SK-N-SH (cell line): ENCODE measurements at regions not wholly inside any gene's neighbourhood (a gene's known extent, or its start where the extent isn't known, plus 50 kb on each side); places are given as distances from the start of the nearest gene placed in this dataset.

Source experiments
- GABPA ChIP-seq: IDR thresholded peaks from 2 replicates; pipeline ENCODE4 v1.4.0; 2012; ENCODE audit warnings: low read depth, mild to moderate bottlenecking
- POLR2AphosphoS5 ChIP-seq: IDR thresholded peaks from 2 replicates; pipeline ENCODE4 v1.6.1; 2012; ENCODE audit warnings: low read depth, low read length
- SMC3 ChIP-seq: IDR thresholded peaks from 2 replicates; pipeline ENCODE4 v1.6.1; 2012; ENCODE audit warnings: low read depth, low read length, improper control_type of control experiment
- TF ChIP-seq, protein P1 (sequence below): IDR thresholded peaks from 2 replicates; pipeline ENCODE4 v1.4.0; 2012; ENCODE audit warnings: low read depth

DNA sequence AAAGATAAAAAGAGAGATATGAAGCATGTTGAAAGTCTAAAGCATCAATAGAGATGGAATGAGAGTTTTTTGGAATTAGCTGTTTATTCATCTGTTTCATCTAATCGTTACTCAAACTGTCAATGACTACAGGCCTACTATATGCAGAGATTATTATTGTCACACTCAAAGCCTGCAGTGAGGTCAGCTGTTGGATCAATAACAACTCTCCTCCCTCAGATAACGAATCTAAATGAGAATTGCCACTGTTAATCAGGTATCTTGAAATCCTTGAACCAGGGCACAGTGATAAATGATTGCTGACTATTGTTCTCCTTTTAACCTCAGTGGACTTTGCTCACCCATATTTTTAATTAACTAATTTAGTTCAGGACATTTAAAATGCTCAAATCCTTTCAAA, 192.3 kb upstream of the SGO1 start:
- TF ChIP-seq POLR2AphosphoS5 (no peak), GABPA (no peak), SMC3 (no peak)
- TF ChIP-seq, protein P1, sequence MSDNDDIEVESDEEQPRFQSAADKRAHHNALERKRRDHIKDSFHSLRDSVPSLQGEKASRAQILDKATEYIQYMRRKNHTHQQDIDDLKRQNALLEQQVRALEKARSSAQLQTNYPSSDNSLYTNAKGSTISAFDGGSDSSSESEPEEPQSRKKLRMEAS = no peak
